HG03064 (cell line): ENCODE measurements at regions not wholly inside any gene's neighbourhood (a gene's known extent, or its start where the extent isn't known, plus 50 kb on each side); places are given as distances from the start of the nearest gene placed in this dataset.
"Not testable (repeated sequence)": the region's sequence is repeated elsewhere in the genome, so short reads cannot be mapped to it uniquely, and the experiment has no call there.

Source experiments
- ATAC-seq: cut with Tn5 transposase; IDR thresholded peaks from one replicate; pipeline ENCODE4 v1.9.1; 2021; ENCODE audit warnings: low read depth; ENCODE audit not compliant: unreplicated experiment

GRCh38 chr15:62404194-62404985 is 239.3 kb upstream of the C2CD4B start:
- no peak for ATAC-seq

- no peak for ATAC-seq
Observed at GRCh38 chr15:62406305-62406891, 241.3 kb upstream of the C2CD4B start.

- ATAC-seq = no peak
Observed at GRCh38 chr15:62407216-62407615, 242.1 kb upstream of the C2CD4B start.

- ATAC-seq = no peak
Observed at GRCh38 chr15:62407962-62408361, 242.9 kb upstream of the C2CD4B start.

DNA sequence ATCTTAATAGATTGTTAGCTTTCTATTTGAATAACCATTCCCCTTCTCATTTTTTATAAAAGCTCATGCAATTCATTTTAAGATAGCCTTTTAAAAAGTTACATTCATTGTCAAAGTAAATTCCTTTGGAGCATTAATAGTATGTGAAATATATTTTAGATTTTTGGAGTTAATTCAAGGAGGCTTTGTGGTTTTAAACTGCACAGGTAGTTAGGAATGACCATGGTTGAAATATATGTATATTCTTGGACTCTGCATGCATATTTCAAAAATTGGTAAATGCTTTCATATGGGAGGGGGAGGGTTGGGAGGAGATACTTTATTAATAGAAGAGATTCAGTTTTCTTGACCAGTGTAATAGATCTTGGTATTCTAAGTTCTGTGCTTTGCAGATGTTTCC is 244.4 kb upstream of the C2CD4B start:
- ATAC-seq = no peak

- ATAC-seq = no peak
Observed at GRCh38 chr15:62412686-62413085, 247.6 kb upstream of the C2CD4B start.

DNA sequence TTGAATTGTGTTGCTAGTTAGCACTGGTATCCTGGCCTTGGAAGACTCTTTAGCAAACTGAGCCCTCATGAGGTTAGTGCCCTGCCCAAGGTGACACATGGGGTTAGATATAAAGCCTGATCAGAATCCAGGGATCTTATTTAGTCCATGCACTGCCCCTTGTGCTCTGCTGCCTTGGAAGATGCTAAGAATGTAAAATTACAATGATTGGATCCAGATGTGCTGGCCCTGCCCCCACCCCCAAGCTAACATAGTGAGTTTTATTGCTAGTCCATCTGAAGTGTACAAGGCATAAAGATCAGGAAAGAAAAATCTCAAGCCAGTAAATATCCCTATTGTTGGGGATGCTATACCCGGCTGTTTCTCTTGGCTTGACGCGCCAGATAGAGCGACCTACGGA is 248.1 kb upstream of the C2CD4B start:
- no peak for ATAC-seq

DNA sequence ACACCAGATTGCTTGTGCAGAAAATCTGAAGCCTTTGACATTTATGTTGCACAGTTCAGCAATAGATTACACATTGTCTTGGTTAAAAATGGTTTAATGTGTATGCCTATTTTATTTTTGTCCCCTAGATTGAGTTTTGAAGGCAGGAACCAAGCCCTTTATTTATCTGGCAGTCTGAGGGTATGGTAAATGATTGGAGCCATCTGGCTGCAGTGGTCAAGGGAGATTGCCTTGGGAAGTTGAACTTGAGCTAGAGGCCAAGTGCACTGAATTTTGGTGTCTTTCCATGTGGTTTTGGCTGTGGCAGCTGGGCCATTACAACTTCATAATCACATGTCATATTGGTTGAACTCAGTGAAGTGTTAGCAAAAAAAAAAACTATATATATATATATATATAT is 248.7 kb upstream of the C2CD4B start:
- no peak for ATAC-seq

DNA sequence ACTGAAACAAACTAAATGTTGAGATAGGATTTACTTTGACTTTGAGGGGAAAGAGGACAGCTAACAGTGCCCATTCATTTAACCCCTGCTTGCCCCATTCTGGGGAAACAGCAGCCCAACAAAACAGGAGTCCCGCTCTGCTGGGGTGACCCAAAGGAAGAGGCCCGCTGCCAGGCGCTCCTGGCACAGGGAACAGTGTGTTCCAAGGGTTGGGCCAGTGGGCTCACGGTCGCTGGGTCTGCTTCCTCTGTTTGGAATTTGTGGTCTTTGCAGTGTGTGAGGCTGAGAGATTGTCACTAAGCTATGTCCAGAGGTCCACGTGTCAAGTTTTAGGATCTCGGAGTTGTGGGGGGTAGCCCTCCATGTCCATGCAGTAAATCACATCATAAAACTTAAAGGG is 250.4 kb upstream of the C2CD4B start:
- no peak for ATAC-seq

GRCh38 chr15:62416526-62416925 is 251.4 kb upstream of the C2CD4B start:
- no peak for ATAC-seq

DNA sequence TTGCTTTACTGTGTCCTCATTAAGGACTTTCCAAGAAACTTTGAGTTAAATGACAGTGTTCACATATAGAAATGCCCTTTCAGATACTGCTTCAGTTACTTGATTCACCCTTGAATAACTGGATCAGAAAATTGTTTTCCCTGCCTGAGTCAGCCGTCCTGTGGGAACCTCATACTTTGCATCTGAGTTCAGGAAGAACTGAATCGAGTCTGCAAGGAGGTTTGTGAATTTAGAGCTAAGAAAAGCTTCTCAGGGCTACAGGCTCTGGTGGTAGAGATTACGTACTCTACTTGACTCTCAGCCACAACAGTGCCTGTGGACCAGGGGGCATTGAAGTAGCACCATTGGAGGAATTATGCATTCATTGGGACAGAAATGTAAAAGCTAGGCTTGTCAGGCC is 252.4 kb upstream of the C2CD4B start:
- ATAC-seq = no peak

- ATAC-seq = not testable (repeated sequence)
Observed at GRCh38 chr15:62418496-62418895, 253.4 kb upstream of the C2CD4B start.

- no peak for ATAC-seq
Observed at GRCh38 chr15:62419192-62419591, 254.1 kb upstream of the C2CD4B start.

- ATAC-seq = not testable (repeated sequence)
Observed at GRCh38 chr15:62420371-62420770, 255.3 kb upstream of the C2CD4B start.

- no peak for ATAC-seq
Observed at GRCh38 chr15:62421289-62421688, 256.2 kb upstream of the C2CD4B start.

DNA sequence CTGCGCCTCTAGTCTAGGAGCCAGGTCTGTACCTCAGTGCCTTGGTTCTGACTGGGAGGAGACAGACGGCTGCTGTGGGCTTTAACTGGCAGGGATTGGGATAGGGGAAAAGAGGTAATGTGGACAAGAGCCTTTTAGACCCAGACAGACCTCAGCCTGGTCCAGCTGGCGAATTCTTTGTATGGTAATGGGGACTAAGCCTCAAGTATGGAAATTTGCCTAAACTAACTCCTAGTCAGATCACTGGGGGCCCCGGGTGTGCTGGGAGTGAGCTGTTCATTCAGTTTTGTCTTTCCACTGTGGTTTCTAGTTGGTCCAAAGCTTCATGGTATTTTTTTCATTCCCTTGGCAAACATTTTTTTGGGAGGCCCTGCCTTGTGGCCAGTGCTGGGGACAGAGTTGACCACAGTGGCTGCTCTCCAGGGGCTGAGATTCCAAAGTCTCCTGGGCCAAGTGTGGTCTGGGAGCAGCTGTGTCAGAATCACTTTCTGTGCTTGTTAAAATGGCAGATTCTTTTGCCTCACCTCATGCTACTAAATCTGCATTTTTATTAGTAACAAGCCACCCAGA is 261.4 kb upstream of the C2CD4B start:
- ATAC-seq = no peak

- ATAC-seq = no peak
Observed at GRCh38 chr15:62428259-62428658, 263.2 kb upstream of the C2CD4B start.

DNA sequence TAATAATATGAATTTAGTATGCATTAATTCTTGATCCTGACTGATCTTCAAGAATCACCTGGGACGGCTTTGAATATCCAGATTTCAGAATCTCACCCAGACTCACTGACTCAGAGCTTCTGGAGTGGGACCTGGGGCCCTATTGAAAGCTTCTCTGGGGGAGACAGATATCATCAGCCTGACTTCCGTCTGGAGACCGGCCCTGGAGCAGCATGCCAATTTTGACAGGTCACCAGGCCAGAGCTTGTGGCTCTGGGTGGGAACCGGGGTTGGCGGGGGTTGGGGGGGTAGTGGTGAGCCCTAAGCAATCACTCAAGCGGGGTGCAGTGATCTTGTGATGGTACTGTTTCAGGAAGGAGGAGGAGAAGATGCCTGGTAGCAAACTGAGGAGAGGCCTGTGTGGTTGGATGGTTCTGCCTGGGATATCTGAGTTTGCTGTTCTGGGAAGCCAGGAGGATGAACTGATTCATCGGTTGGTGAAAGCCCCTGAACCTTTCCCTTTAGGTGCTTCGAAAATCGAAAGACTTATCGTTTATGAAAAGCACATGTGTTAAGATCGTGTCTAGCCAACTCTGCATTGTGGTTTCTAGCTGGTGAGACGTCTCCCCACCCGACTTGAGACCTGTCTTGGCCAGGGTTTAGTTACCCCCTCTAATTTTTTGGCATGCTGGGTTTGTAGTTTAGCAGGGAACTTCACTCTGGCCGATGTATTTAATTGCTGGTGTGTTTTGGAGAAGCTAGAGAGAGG is 263.9 kb upstream of the C2CD4B start:
- no peak for ATAC-seq

DNA sequence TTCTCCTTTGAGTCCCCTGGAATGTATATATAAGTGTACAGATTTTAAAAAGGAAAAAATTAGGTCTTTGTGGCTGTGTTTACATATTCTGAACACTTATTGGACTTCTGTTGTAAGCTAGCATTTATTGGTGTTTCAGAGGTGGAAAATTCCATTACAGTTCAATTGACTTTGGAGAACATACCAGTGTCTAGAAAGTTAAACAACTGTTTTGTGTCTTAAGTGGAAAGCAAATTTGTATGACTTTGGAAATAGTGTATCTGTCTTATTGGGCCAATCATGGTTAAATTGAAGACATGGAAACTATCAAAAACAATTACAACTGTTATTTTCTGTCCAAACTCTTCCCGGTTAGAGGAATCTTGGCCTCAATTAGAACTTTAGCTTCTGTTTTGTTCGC is 265.0 kb upstream of the C2CD4B start:
- no peak for ATAC-seq

DNA sequence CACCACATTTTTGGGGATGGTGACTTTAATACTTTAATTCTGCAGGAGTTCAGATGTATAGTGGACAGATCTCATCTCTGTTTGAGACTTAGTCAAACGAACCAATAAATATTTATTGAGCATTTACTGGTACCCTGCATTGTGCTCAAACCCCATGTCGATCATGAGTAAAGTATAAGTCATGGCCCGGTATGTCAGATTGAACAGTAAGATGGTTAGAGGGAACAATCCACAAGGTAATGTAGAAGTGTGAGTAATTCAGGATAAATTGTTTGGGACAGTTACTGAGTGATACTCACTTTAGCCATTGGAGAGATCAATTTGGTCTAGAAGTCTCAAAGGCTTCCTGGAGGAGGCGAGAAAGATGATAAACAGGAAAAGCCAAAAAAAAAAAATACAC is 265.5 kb upstream of the C2CD4B start:
- ATAC-seq = no peak

- ATAC-seq = no peak
Observed at GRCh38 chr15:62431008-62431797, 266.1 kb upstream of the C2CD4B start.
